HCT116 (cell line): ENCODE measurements at regions not wholly inside any gene's neighbourhood (a gene's known extent, or its start where the extent isn't known, plus 50 kb on each side); places are given as distances from the start of the nearest gene placed in this dataset.

Experiments used
- ATAC-seq: fragments of 200-7000 bp; cut with Tn5 transposase; 2 replicates; pipeline ENCODE4 v1.9.1; 2020; ENCODE audit warnings: mild to moderate bottlenecking, moderate library complexity
- BruUV-seq: library from RNA; stranded (reverse); fragments of 400-500 nt; replicated peaks from 2 replicates; lab custom pipeline; 2021; lab: Mats Ljungman, UMichigan
- CTCF ChIA-PET: fragments of 300-600 bp; sonication (Branson Sonifier 250); formaldehyde crosslinking; loops from one replicate; lab custom pipeline; 2021; ENCODE audit warnings: antibody characterized with exemption; lab: Charles Lee
- POLR2A ChIA-PET: fragments of 300-600, 350-600 bp; sonication (Branson Sonifier 250); formaldehyde crosslinking; loops from one replicate; lab custom pipeline; 2021; ENCODE audit warnings: antibody characterized with exemption; lab: Charles Lee
- RAD21 ChIA-PET, 2 experiments: fragments of 300-600 bp; sonication (Branson Sonifier 250); formaldehyde crosslinking; loops; one replicate each; lab custom pipeline; 2023; ENCODE audit warnings: low total read pairs in 2 of 2; ENCODE audit not compliant: uncharacterized antibody in 2 of 2, unreplicated experiment in 2 of 2, low non-redundant PET in 1 of 2; lab: Charles Lee
- DNase-seq: peaks from one replicate; pipeline ENCODE4 v3.0.0-alpha.2; 2010; ENCODE audit warnings: low read depth, low spot score
- H2AFZ ChIP-seq: fragments of 200-600 bp; shearing (Covaris generic), sonication (generic); 2 replicates; pipeline ENCODE4 v1.6.1; 2017; ENCODE audit warnings: low read depth, mixed run types, mixed read lengths, antibody characterized with exemption, low read length; ENCODE audit not compliant: poor library complexity, severe bottlenecking
- H3K27ac ChIP-seq: 2 replicates; pipeline ENCODE4 v1.5.1; 2012; ENCODE audit warnings: low read depth, low read length
- H3K27me3 ChIP-seq: fragments of 200-600 bp; sonication (generic); 2 replicates; pipeline ENCODE4 v1.6.1; 2016; ENCODE audit warnings: mixed run types, low read length, mixed read lengths; ENCODE audit not compliant: insufficient read depth
- H3K36me3 ChIP-seq, 2 experiments: fragments of 200-500 bp in 1 of 2; fragments of 200-600 bp in 1 of 2; sonication (Bioruptor generic) in 1 of 2; sonication (generic) in 1 of 2; 2 replicates each; pipeline versions ENCODE4 v1.5.1 to v1.6.1; 2014 to 2016; ENCODE audit warnings: low read length in 2 of 2, inconsistent platforms in 1 of 2, mixed read lengths in 1 of 2, mixed run types in 1 of 2; ENCODE audit not compliant: insufficient read depth in 2 of 2, control insufficient read depth in 1 of 2
- H3K4me1 ChIP-seq, 2 experiments: fragments of 200-600 bp in 1 of 2; sonication (generic) in 1 of 2; 2 replicates each; pipeline versions ENCODE4 v1.5.1 to v1.6.1; 2012 to 2017; ENCODE audit warnings: low read length in 2 of 2, inconsistent platforms in 1 of 2, mild to moderate bottlenecking in 1 of 2, mixed read lengths in 1 of 2, mixed run types in 1 of 2, moderate library complexity in 1 of 2; ENCODE audit not compliant: insufficient read depth in 2 of 2, control insufficient read depth in 1 of 2
- H3K4me2 ChIP-seq: fragments of 200-600 bp; sonication (generic); 2 replicates; pipeline ENCODE4 v1.6.1; 2017; ENCODE audit warnings: mixed run types, low read length, mixed read lengths
- H3K4me3 ChIP-seq, 2 experiments: fragments of 200-600 bp in 1 of 2; sonication (generic) in 1 of 2; replicated peaks in 1 of 2; 2 replicates each; pipeline ENCODE4 v1.5.1; 2011 to 2016; ENCODE audit warnings: low read length in 2 of 2, control low read depth in 1 of 2, low read depth in 1 of 2, mild to moderate bottlenecking in 1 of 2, mixed read lengths in 1 of 2, mixed run types in 1 of 2
- H3K79me2 ChIP-seq: fragments of 200-600 bp; sonication (generic); 2 replicates; pipeline ENCODE4 v1.6.1; 2017; ENCODE audit warnings: mild to moderate bottlenecking, mixed run types, low read length, moderate library complexity, mixed read lengths; ENCODE audit not compliant: insufficient read depth
- H3K9ac ChIP-seq: fragments of 200-600 bp; sonication (generic); 2 replicates; pipeline ENCODE4 v1.6.1; 2016; ENCODE audit warnings: low read length, mixed read lengths
- H3K9me2 ChIP-seq: fragments of 200-600 bp; sonication (generic), shearing (Covaris generic); 2 replicates; pipeline ENCODE4 v1.6.1; 2017; ENCODE audit warnings: mixed run types, mild to moderate bottlenecking, moderate library complexity; ENCODE audit not compliant: insufficient read depth
- H3K9me3 ChIP-seq, 2 experiments: fragments of 200-500 bp in 1 of 2; fragments of 200-600 bp in 1 of 2; sonication (Bioruptor generic) in 1 of 2; sonication (generic) in 1 of 2; 2 replicates each; pipeline ENCODE4 v1.6.1; 2014 to 2017; ENCODE audit warnings: low read length in 2 of 2, mixed read lengths in 2 of 2, inconsistent platforms in 1 of 2, low read depth in 1 of 2, mild to moderate bottlenecking in 1 of 2, mixed run types in 1 of 2, moderate library complexity in 1 of 2; ENCODE audit not compliant: control insufficient read depth in 1 of 2, insufficient read depth in 1 of 2
- H4K20me1 ChIP-seq: fragments of 200-600 bp; sonication (generic), shearing (Covaris generic); 2 replicates; pipeline ENCODE4 v1.6.1; 2017; ENCODE audit warnings: mixed run types, mild to moderate bottlenecking, moderate library complexity; ENCODE audit not compliant: insufficient read depth
- CBX3 ChIP-seq: IDR thresholded peaks from 2 replicates; pipeline ENCODE4 v1.6.1; 2012; ENCODE audit warnings: low read depth
- EGR1 ChIP-seq: IDR thresholded peaks from 2 replicates; pipeline ENCODE4 v1.6.1; 2012; ENCODE audit warnings: low read depth
- ELF1 ChIP-seq: IDR thresholded peaks from 2 replicates; pipeline ENCODE4 v1.6.1; 2012; ENCODE audit warnings: low read depth, borderline replicate concordance
- EZH2 ChIP-seq: fragments of 200-600 bp; sonication (generic); IDR thresholded peaks from 2 replicates; pipeline ENCODE4 v1.6.1; 2017; ENCODE audit warnings: antibody characterized with exemption, mixed run types
- EZH2phosphoT487 ChIP-seq: fragments of 200-600 bp; IDR thresholded peaks from 2 replicates; pipeline ENCODE4 v1.6.1; 2018; ENCODE audit warnings: antibody characterized with exemption, borderline replicate concordance
- JUND ChIP-seq: IDR thresholded peaks from 2 replicates; pipeline ENCODE4 v1.6.1; 2012
- POLR2AphosphoS5 ChIP-seq: IDR thresholded peaks from 2 replicates; pipeline ENCODE4 v1.6.1; 2011; ENCODE audit warnings: mild to moderate bottlenecking, low read depth, low read length, moderate library complexity
- RAD21 ChIP-seq: IDR thresholded peaks from 2 replicates; pipeline ENCODE4 v1.6.1; 2012; ENCODE audit warnings: low read depth, mild to moderate bottlenecking
- SIN3A ChIP-seq: IDR thresholded peaks from 2 replicates; pipeline ENCODE4 v1.6.1; 2012; ENCODE audit warnings: low read depth
- SP1 ChIP-seq: IDR thresholded peaks from 2 replicates; pipeline ENCODE4 v1.6.1; 2012; ENCODE audit warnings: low read depth
- TCF7L2 ChIP-seq: IDR thresholded peaks from 2 replicates; pipeline ENCODE4 v1.7.0; 2011; ENCODE audit warnings: borderline replicate concordance, inconsistent platforms; ENCODE audit not compliant: insufficient read depth, insufficient read length; ENCODE audit errors: extremely low read depth
- YY1 ChIP-seq: IDR thresholded peaks from 2 replicates; pipeline ENCODE4 v1.6.1; 2011; ENCODE audit warnings: low read length, low read depth, moderate library complexity, mild to moderate bottlenecking; ENCODE audit not compliant: insufficient replicate concordance; ENCODE audit errors: extremely low read depth
- ZBTB33 ChIP-seq: IDR thresholded peaks from 2 replicates; pipeline ENCODE4 v1.6.1; 2011; ENCODE audit warnings: mild to moderate bottlenecking, low read length, moderate library complexity; ENCODE audit not compliant: insufficient replicate concordance; ENCODE audit errors: extremely low read depth
- ZFX ChIP-seq: fragments of 450-650 bp; IDR thresholded peaks from 2 replicates; pipeline ENCODE4 v1.6.1; 2017
- ZNF274 ChIP-seq: fragments of 200-500 bp; sonication (Bioruptor generic); IDR thresholded peaks from 2 replicates; pipeline ENCODE4 v1.6.1; 2014; ENCODE audit warnings: mild to moderate bottlenecking, low read depth, low read length, inconsistent platforms
- intact Hi-C: fragments of 100-400 bp; cut with micrococcal nuclease; formaldehyde crosslinking; loops from 2 replicates; pipeline ENCODE4 v1.10.0; 2022
- TF ChIP-seq, protein P1 (sequence below), 3 experiments: fragments of 200-600 bp in 1 of 3; sonication (generic) in 1 of 3; IDR thresholded peaks in 2 of 3; conservative IDR thresholded peaks in 1 of 3; 2 replicates each; pipeline ENCODE4 v1.5.1; 2012 to 2017; ENCODE audit warnings: low read depth in 2 of 3, low read length in 2 of 3, antibody characterized with exemption in 1 of 3, borderline replicate concordance in 1 of 3, control low read depth in 1 of 3, mild to moderate bottlenecking in 1 of 3, mixed read lengths in 1 of 3, mixed run types in 1 of 3, moderate library complexity in 1 of 3; ENCODE audit not compliant: insufficient read depth in 1 of 3
- TF ChIP-seq, protein P2 (sequence below): IDR thresholded peaks from 2 replicates; pipeline ENCODE4 v1.6.1; 2012; ENCODE audit warnings: low read depth
- TF ChIP-seq, protein P3 (sequence below): IDR thresholded peaks from 2 replicates; pipeline ENCODE4 v1.6.1; 2012
- TF ChIP-seq, protein P4 (sequence below): IDR thresholded peaks from 2 replicates; pipeline ENCODE4 v1.6.1; 2012

GRCh38 chr9:26394025-26394424 lies 498.6 kb downstream of the CAAP1 start:
- no TSS peak for BruUV-seq
- Histone ChIP-seq H3K9me2 (no peaks in the 10 kb centered on the region), H3K36me3 (no peaks in the 10 kb centered on the region), H3K9ac (no peak overlapping the region), H3K4me1 (no peaks in the 10 kb centered on the region), H3K9me3 (peaks cover under 1 to 10% of the 10 kb centered on the region in 2 experiments; a peak in 2 of 4 replicates), H3K79me2 (no peaks in the 10 kb centered on the region), H3K27ac (no peak overlapping the region), H3K4me3 (no peak overlapping the region), H2AFZ (no peak overlapping the region), H3K4me2 (no peak overlapping the region), H3K27me3 (no peaks in the 10 kb centered on the region), H4K20me1 (no peaks in the 10 kb centered on the region)
- RAD21 ChIA-PET: no interaction called here
- ATAC-seq (no peak), DNase-seq (no peak)
- intact Hi-C loops: no loop called here
- CTCF ChIA-PET: no interaction called here
- no peak for TF ChIP-seq SIN3A
- TF ChIP-seq YY1: no peak
- TF ChIP-seq ZNF274: no peak
- no peak for TF ChIP-seq EZH2
- TF ChIP-seq EZH2phosphoT487: no peak
- no peak for TF ChIP-seq POLR2AphosphoS5
- TF ChIP-seq, protein P1, sequence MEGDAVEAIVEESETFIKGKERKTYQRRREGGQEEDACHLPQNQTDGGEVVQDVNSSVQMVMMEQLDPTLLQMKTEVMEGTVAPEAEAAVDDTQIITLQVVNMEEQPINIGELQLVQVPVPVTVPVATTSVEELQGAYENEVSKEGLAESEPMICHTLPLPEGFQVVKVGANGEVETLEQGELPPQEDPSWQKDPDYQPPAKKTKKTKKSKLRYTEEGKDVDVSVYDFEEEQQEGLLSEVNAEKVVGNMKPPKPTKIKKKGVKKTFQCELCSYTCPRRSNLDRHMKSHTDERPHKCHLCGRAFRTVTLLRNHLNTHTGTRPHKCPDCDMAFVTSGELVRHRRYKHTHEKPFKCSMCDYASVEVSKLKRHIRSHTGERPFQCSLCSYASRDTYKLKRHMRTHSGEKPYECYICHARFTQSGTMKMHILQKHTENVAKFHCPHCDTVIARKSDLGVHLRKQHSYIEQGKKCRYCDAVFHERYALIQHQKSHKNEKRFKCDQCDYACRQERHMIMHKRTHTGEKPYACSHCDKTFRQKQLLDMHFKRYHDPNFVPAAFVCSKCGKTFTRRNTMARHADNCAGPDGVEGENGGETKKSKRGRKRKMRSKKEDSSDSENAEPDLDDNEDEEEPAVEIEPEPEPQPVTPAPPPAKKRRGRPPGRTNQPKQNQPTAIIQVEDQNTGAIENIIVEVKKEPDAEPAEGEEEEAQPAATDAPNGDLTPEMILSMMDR (IDR thresholded peaks at IDR 0.05 in 2 of 3, conservative IDR thresholded peaks at IDR 0.05 in 1 of 3; ENCODE audit: borderline replicate concordance in 1 of 3, insufficient read depth in 1 of 3, low read depth in 2 of 3, low read length in 2 of 3): no peak
- TF ChIP-seq, protein P2, sequence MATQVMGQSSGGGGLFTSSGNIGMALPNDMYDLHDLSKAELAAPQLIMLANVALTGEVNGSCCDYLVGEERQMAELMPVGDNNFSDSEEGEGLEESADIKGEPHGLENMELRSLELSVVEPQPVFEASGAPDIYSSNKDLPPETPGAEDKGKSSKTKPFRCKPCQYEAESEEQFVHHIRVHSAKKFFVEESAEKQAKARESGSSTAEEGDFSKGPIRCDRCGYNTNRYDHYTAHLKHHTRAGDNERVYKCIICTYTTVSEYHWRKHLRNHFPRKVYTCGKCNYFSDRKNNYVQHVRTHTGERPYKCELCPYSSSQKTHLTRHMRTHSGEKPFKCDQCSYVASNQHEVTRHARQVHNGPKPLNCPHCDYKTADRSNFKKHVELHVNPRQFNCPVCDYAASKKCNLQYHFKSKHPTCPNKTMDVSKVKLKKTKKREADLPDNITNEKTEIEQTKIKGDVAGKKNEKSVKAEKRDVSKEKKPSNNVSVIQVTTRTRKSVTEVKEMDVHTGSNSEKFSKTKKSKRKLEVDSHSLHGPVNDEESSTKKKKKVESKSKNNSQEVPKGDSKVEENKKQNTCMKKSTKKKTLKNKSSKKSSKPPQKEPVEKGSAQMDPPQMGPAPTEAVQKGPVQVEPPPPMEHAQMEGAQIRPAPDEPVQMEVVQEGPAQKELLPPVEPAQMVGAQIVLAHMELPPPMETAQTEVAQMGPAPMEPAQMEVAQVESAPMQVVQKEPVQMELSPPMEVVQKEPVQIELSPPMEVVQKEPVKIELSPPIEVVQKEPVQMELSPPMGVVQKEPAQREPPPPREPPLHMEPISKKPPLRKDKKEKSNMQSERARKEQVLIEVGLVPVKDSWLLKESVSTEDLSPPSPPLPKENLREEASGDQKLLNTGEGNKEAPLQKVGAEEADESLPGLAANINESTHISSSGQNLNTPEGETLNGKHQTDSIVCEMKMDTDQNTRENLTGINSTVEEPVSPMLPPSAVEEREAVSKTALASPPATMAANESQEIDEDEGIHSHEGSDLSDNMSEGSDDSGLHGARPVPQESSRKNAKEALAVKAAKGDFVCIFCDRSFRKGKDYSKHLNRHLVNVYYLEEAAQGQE: no peak
- no peak for TF ChIP-seq EGR1
- no peak for TF ChIP-seq CBX3
- TF ChIP-seq ZBTB33: no peak
- TF ChIP-seq RAD21: no peak
- no peak for TF ChIP-seq ZFX
- TF ChIP-seq, protein P3, sequence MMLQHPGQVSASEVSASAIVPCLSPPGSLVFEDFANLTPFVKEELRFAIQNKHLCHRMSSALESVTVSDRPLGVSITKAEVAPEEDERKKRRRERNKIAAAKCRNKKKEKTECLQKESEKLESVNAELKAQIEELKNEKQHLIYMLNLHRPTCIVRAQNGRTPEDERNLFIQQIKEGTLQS: no peak
- no peak for TF ChIP-seq SP1
- TF ChIP-seq ELF1: no peak
- TF ChIP-seq JUND: no peak
- TF ChIP-seq, protein P4, sequence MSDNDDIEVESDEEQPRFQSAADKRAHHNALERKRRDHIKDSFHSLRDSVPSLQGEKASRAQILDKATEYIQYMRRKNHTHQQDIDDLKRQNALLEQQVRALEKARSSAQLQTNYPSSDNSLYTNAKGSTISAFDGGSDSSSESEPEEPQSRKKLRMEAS: no peak
- TF ChIP-seq TCF7L2: no peak
- POLR2A ChIA-PET: no interaction called here
